ENCODE measurements at regions not wholly inside any gene's neighbourhood (a gene's known extent, or its start where the extent isn't known, plus 50 kb on each side); places are given as distances from the start of the nearest gene placed in this dataset.

GRCh38 chr9:115378758-115379157 is 260.8 kb upstream of the TNC start:
- no peak for TF ChIP-seq CTCF (IDR thresholded peaks at IDR 0.05)
- intact Hi-C loops (cut with DNase I) = no loop called here
- ATAC-seq = no peak

DNA sequence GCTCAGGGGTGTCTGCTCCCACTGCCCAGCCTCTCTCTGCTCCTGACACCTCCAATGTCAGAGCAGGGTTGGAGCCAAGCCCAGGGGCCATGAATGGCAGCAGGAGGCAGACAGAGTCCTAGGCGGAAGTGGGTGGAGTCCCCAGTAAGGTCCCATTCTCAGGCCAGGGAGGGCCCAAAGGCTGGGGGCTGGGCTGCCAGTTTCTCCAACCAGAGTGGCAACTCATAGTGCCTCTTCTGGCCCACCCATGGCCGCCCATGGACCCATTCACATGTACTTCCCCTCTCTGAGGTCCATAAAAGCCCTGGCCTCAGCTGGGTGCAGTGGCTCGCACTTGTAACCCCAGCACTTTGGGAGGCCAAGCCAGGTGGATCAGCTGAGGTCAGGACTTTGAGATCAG is 261.8 kb upstream of the TNC start:
- H3K36me3 ChIP-seq = no peaks in the 10 kb centered on the region
- H3K4me3 ChIP-seq = no peak overlapping the region
- intact Hi-C loops (cut with DNase I) = no loop called here
- no peaks in the 10 kb centered on the region for H3K9me3 ChIP-seq
- no peak overlapping the region for H3K27ac ChIP-seq
- no peaks in the 10 kb centered on the region for H3K4me1 ChIP-seq
- no peaks in the 10 kb centered on the region for H3K27me3 ChIP-seq
- DNase-seq (no peak), ATAC-seq (no peak)
- no peak for TF ChIP-seq CTCF (IDR thresholded peaks at IDR 0.05)

More at GRCh38 chr9:115378758-115379157, 260.8 kb upstream of the TNC start:
- no peak overlapping the region for H3K4me3 ChIP-seq
- no peaks in the 10 kb centered on the region for H3K9me3 ChIP-seq
- H3K4me1 ChIP-seq = no peaks in the 10 kb centered on the region
- no peaks in the 10 kb centered on the region for H3K27me3 ChIP-seq
- no peaks in the 10 kb centered on the region for H3K36me3 ChIP-seq
- DNase-seq = no peak
- H3K27ac ChIP-seq = no peak overlapping the region

- H3K4me1 ChIP-seq = no peaks in the 10 kb centered on the region
- DNase-seq (no peak), ATAC-seq (no peak)
- no peaks in the 10 kb centered on the region for H3K9me3 ChIP-seq
- no peak overlapping the region for H3K4me3 ChIP-seq
- H3K36me3 ChIP-seq = no peaks in the 10 kb centered on the region
- no peaks in the 10 kb centered on the region for H3K27me3 ChIP-seq
- no peak for TF ChIP-seq CTCF (IDR thresholded peaks at IDR 0.05)
- no peak overlapping the region for H3K27ac ChIP-seq
- intact Hi-C loops (cut with DNase I) = no loop called here
Measured at GRCh38 chr9:115382865-115383264, 264.9 kb upstream of the TNC start.

- DNase-seq = no peak
Measured at GRCh38 chr9:115385383-115386122, 267.6 kb upstream of the TNC start.

DNA sequence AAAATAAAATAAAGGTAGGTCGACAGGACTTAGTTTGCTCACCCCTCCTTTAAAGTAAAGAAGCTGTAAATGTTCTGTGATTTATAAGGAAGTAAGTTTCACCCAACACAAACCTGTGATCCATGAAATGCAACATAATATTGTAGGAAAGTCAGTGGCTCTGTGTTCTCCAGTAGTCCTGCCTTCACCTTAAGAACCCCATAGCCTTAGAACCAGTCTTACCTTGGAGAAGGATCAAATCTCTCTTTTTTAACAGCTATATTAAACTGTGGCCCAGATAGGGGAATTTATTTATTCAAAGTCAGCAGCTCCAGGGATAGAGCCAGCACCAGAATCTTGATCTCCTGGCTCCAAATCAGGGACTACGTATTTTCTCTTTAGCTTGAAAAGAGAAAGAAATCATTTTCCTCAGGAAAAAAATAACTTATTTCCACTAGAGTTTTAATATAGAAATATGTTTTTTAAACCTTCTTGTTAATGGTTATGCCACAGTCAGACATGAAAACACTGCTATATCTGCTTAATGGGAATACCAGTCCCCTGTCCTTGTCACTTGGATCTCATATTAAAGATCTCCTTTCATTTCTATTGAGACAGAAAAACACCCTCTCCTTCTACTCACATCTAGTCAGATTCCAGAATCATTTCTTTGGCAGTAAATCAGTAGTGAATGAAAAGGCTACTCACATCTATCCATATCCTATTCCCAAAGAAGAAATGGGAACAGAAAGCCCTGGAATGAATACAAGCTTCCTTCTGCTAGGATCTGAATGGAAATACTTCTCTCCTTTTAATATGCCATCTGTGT is 269.2 kb upstream of the TNC start:
- H3K4me1 ChIP-seq = no peaks in the 10 kb centered on the region
- no peak for DNase-seq
- no peak overlapping the region for H3K27ac ChIP-seq
- TF ChIP-seq CTCF (IDR thresholded peaks at IDR 0.05) = no peak
- no peak overlapping the region for H3K4me3 ChIP-seq
- H3K9me3 ChIP-seq = no peaks in the 10 kb centered on the region
- no peak for ATAC-seq
- intact Hi-C loops (cut with DNase I) = no loop called here
- no peaks in the 10 kb centered on the region for H3K27me3 ChIP-seq
- H3K36me3 ChIP-seq = no peaks in the 10 kb centered on the region

More at GRCh38 chr9:115385383-115386122, 267.6 kb upstream of the TNC start:
- intact Hi-C loops (cut with DNase I) = no loop called here
- H3K27ac ChIP-seq = no peak overlapping the region
- no peaks in the 10 kb centered on the region for H3K4me1 ChIP-seq
- no peak for ATAC-seq
- H3K4me3 ChIP-seq = no peak overlapping the region
- no peaks in the 10 kb centered on the region for H3K36me3 ChIP-seq
- TF ChIP-seq CTCF (IDR thresholded peaks at IDR 0.05) = no peak
- no peaks in the 10 kb centered on the region for H3K9me3 ChIP-seq
- H3K27me3 ChIP-seq = no peaks in the 10 kb centered on the region

Data from upper lobe of right lung (tissue), 1 donor.